Right lobe of liver (tissue), 4 donors: ENCODE measurements at regions not wholly inside any gene's neighbourhood (a gene's known extent, or its start where the extent isn't known, plus 50 kb on each side); places are given as distances from the start of the nearest gene placed in this dataset.

Source experiments
- POLR2A ChIP-seq: fragments of 450-650 bp; IDR thresholded peaks from one replicate; pipeline ENCODE4 v1.6.1; 2017; ENCODE audit warnings: antibody characterized with exemption, mild to moderate bottlenecking
- TF ChIP-seq, protein P1 (sequence below), 4 donors: fragments of 200-600 bp in 3 of 4; fragments of 450-650 bp in 1 of 4; IDR thresholded peaks; one replicate each; pipeline versions ENCODE4 v1.5.1 to v1.8.0; 2016 to 2022; ENCODE audit warnings: antibody characterized with exemption in 4 of 4, mild to moderate bottlenecking in 2 of 4
- donor health status: DM: no; HTN: no; CAD: no.
- donor health status: DM: no; HTN: no; CAD: no.
- donor health status: DM: no; HTN: yes; CAD: no.

GRCh38 chr3:5499404-5499803, 311.9 kb downstream of the EDEM1 start:
- TF ChIP-seq, protein P1, sequence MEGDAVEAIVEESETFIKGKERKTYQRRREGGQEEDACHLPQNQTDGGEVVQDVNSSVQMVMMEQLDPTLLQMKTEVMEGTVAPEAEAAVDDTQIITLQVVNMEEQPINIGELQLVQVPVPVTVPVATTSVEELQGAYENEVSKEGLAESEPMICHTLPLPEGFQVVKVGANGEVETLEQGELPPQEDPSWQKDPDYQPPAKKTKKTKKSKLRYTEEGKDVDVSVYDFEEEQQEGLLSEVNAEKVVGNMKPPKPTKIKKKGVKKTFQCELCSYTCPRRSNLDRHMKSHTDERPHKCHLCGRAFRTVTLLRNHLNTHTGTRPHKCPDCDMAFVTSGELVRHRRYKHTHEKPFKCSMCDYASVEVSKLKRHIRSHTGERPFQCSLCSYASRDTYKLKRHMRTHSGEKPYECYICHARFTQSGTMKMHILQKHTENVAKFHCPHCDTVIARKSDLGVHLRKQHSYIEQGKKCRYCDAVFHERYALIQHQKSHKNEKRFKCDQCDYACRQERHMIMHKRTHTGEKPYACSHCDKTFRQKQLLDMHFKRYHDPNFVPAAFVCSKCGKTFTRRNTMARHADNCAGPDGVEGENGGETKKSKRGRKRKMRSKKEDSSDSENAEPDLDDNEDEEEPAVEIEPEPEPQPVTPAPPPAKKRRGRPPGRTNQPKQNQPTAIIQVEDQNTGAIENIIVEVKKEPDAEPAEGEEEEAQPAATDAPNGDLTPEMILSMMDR (IDR thresholded peaks at IDR 0.05): no peak
- no peak for TF ChIP-seq POLR2A
